NCI-H2196 (cell line): ENCODE measurements at regions not wholly inside any gene's neighbourhood (a gene's known extent, or its start where the extent isn't known, plus 50 kb on each side); places are given as distances from the start of the nearest gene placed in this dataset.

Source experiments
- DNase-seq: peaks from one replicate; lab custom pipeline; 2025; ENCODE audit not compliant: unreplicated experiment; lab: John Stamatoyannopoulos, UW

DNA sequence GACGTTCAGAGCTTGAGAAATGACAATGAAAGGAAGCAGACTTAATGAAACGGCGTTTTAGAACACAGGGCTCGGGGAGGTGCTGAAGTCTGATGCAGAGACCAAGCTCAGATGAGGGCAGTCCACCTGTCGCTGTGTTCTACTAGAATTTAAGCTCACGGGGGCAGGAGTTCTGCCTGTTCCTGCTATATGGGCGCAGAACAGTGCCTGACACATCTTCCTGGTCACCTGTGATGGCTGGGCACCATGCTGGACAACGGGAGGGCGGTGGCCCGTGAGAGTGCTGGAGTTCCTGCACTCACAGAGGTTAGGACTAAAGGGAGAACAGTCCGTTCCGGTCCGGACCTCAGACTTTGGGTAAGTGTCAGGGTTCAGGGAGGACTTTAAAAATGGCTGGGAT is 130.6 kb downstream of the ERMARD start:
- DNase-seq, result no peak

DNA sequence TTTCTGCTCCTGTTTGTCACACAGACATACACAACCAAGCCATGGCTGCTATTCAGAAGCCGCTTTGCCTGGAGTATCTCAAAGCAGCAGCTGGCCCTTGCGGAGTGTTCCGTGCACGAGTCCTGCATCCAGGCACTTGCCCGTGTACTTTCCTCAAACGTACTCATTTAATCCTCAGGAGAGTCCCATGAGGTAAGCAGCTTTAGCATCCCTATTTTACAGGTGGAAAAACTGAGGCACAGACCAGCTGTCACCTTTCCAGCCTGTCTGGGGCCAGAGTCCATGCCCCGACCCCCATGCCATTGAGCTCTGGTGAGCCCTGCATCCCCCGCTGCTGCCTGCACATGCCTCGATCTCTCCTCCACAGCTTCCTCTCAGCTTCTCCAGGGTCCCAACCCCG is 130.0 kb downstream of the ERMARD start:
- no peak for DNase-seq

DNA sequence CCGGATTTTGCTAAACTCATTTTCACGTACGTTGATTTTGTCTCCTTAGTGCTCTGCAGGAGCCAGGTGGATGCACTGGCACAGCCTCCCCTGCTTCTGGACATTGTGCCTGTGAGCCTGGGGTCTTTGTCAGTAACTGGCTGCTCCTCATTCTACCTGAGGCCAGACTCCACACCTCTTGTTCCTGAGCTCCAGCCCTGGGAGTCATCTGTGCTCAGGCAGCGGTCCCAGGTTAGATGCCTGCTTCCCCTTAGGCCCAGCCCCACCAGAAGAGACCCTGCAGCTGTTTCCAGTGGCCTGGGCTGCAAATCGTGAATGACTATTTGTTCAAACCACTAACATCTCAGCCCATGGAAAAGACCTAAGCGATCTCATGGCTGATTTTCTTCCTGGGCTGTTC is 129.1 kb downstream of the ERMARD start:
- no peak for DNase-seq

DNA sequence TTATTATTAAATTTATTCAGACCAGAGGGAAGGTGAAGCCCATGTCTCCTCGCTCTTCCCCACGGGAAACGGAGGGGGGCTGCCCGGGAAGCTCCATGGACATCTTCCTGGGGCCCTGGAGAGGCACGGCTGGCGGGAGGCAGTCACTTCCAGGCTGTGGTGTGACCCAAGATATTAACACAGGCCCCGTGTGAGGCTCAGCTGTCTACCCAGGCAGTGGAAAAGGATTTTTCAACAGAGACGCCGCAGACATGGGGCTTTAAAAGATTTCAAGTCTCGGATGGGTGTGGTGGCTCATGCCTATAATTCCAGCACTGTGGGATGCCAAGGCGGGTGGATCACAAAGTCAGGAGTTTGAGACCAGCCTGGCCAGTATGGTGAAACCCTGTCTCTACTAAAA is 117.9 kb downstream of the ERMARD start:
- no peak for DNase-seq

DNA sequence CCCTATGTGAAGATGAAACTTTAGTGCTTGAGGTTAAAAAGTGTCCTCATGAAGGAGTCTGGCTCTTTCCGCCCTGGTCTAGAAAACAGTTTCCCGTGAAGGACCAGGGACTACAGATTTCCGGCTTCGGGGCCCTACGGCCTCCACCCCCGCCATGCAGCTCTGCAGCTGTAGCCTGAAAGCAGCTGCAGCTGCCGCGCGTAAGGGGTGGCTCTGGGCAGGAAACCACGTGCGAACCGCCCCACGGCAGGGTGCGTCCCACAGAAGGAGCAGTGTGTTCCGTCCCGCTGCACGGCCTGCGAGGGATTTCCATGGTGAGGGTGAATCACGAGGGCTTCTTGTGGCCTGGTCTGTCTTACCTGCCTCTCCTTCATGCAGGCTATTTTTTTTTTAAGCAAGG is 117.0 kb downstream of the ERMARD start:
- DNase-seq, result no peak

DNA sequence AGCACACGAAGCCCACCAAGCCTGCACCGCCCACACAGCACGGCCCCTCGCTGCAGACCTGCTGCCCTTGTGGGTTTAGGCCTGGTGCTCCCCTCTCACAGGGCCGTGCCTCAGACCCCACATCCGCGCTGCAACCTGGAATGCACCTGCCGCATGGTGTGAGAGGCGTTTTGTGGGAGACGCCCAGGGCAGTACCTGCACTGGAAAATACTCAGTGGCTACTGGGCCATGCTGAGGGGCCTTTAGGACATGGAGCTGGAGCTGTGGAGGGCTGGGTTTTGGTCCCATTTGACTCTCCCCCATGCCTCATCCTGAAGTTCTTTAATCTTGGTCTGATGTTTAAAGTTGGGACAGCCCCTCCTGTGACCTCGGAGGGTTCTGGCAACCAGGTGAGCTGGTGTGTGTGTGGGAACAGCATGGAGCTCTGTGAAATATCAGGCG is 116.3 kb downstream of the ERMARD start:
- DNase-seq, result no peak

DNA sequence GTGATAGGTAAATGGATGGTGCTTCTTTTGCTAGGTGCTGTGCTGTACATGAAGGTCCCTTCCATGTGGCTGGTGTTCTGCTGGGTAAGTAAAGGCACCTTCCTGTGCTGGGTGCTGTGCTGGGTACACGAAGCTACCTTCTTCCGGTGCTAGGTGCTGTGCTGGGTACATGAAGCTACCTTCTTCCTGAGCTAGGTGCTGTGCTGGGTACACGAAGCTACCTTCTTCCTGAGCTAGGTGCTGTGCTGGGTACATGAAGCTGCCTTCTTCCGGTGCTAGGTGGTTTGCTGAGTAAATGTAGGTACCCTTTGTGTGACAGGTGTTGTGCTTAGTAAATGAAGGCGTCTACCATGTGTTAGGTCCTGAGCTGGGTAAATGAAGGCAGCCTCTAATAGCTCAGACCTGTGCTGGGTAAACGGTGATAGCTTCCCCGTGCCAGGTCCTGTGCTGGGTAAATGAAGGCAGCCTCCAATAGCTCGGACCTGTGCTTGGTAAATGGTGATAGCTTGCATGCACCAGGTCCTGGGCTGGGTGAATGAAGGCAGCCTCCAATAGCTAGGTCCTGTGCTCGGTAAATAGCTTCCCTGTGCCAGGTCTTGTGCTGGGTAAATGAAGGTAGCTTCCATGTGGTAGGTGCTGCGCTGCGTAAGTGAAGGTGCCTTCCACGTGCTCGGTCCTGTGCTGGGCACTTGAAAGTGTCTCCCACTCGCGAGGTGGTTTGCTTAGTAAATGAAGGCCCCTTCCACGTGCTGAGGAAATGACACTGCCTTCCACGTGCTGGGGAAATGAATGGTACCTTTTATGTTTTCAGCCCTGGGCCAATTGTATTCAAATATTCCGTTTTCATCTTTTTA is 115.5 kb downstream of the ERMARD start:
- DNase-seq, result no peak

DNA sequence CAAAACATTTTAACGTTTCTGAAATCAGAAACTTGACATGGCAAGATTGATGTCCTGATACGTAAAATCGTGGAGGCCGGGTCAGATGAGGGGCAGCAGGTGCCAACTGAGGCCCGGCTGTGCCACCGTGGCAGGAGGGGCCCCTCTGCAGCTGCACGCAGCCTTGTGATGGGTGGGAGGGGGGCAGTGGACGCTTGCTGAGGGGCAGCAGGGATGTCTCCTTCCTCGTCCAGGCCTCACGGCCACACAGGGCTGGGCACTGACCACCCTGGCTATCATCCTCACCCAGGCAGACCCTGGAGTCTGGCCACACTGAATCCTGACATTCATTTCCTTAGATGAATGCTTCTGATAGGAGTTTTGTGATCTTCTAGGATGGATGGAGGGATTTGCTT is 114.7 kb downstream of the ERMARD start:
- no peak for DNase-seq

DNA sequence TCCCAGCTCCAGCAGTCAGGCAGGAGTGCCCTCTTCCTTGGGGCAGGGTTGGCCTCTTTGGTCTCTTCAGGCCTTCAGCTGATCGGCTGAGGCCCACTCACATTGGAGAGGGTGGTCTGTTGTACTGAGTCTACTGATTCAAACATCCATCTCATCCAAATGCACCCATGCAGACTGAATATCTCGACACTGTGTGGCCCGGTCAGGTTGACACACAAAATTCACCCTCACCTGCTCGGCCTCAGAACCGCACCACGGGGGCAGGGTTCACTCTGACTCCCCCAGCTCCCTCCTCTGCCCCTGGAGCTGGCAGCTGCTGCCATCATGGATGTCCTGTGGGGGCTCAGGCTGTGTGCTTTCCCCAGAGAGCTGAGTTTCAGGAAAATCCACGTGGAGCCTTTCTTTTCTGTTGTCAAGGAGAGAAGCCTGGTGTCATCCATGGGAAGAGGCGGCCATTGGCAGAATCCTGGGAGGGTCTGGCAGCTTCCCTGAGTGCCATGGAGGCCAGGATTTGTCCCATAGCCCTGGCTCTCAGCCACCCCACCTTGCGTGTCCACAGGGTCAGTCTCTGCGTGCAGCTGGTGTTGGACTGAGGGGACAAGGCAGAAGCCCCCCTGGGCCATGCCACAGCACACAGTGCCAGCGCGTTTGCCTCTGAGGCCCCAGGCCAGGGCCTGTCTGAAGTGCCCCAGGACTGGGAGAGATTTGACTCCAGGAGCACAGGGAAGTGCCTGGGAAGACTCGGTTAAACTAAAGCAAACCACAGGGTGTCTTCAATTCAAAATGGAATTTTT is 114.1 kb downstream of the ERMARD start:
- DNase-seq, result no peak

DNA sequence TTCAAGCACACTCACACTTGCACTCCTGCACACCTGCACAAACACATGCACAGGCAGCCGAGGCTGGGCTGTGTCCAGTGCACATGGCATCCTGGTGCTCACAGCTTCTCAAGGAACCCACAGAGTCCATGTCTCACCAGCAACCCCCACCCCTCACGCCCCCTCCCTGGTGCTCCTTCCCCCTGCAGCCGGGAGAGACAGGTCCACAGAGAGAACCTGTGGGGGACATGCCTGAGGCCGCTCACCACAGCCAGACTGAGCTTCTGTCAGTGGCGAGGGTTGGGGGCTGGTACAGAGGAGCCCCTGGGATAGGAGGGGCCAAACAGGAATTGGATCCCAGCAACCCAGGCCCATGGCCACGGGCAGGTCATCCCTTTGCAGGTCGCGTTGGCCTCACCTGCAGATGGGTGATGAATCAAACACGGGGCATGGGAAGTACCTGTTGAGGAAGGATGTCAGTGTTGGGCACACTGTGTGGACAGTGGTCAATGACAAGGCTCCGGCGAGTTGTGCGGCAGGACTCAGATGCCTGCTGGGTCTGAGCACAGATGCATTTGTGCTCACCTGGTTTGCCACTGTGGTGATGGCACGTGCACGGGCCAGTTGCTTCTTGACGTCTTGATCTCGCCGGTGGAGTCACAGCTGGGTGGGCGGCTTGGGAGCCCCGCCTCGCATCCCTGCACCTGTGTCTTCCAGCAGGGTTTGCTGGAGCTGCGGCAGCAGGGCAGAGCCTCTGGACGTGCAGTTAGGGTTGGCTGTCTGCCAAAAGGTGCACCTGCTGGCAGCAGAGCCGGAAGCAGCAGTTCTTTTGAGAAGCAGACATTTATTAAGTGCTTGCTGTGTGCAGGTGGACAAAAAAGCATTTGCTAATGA is 113.0 kb downstream of the ERMARD start:
- DNase-seq, result peak; percentile 66

DNA sequence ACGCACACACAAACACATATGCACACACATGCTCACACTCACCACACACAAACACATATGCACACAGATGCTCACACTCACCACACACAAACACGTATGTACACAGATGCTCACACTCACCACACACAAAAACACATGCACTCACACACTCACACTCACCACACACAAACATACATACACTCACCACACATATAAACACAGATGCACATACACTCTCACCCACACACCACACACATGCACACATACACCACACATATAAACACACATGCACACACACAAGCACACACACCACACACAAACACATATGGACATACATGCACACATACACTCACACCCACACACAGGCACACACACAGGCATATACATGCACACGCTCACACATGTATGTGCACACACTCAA is 112.3 kb downstream of the ERMARD start:
- no peak for DNase-seq

DNA sequence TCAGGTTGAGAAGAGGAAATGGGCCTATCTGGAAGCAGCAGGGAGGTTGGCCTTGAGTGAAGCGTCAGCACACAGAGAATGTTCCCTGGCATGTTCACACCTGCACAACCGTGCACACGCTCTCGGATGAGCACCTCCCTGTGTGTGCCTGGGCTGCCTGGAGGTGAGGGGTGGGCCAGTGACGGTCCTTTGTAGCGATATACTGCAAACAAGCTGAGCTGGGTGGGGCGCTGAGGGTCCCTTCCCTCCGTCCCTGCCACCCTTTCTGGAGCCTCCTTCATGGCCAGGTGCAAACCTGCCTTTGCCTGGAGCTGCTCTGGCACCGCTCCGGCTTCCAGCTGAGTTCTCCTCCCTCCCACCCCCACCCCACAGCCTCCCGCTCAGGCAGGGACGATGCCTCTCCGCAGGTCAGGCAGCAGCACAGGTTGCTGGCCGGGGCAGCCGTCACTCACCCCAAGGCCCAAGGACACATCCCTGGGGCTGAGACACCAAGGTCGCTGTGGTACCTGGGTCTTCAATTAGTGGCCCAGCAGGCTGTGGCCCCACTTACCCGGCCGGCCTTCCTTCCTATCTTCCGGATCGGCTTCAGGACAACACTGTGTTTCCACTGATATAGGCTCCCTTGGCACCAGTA is 111.6 kb downstream of the ERMARD start:
- DNase-seq, result peak; percentile 27

DNA sequence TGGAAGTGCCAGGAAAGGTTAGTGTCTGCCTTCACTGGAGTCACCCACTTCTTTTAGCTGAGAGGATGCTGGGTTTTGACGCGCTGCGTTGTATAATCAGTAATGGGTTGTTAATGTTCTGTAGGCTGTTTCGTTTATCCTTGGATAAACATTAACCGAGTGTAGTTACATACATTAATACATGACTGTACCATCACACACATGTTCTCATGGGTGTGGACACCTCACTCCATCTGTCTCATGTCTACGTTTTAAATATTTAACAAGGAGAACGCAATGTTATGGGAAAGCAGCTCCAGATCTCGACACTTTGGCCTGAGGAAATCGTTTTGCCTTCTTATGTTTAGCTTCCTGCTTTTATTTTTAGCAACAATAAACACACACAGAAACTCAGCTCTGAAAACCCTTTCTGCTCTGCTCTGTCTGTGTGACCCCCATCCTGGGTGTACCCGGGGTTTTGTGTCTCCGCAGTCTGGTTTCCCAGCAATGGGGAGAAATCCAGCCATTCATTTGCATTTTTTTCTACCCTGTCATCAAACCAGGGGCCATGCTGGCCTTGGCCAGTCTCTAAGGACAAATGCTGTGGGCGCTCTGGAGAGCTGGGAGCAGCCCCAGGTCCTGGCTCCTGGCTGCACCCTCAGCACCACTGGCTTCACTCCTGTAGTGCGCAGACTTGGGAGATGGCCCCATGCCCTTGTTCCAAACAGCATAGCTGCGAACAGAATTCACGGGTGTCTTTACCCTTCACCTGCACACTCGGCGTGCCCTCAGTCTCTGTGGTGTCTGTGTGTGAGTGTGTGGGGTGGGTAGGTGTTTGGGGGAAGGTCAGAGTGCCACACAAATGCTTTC is 110.8 kb downstream of the ERMARD start:
- DNase-seq, result no peak

DNA sequence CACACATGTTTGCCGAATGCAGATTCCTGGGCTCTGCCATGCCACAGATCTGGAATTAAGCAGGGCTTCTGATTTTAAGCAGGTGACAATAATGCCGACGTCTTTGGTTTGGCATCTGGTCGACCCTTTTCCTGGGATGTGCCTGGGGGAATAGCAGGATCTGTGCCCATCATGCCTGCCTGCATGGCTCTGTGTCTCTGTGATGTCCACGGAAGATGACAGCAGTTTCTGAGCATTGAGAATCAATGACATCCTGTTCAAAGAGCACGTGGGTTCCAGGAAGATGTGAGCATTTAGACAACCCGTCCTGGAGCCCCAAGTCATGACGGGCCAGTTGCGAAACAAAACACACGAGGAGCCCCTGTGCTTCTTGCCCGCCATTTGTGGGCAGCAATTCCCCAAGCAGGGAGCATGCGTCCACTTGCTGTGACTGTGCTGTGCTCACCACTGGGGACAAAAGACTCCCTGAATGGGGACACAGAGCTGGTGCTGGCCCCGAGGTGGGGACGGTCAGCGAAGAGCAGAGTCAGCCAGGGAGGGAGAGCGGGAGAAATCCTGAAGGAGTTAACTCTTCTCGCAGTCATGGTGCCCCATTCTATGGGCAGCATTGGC is 110.1 kb downstream of the ERMARD start:
- no peak for DNase-seq

DNA sequence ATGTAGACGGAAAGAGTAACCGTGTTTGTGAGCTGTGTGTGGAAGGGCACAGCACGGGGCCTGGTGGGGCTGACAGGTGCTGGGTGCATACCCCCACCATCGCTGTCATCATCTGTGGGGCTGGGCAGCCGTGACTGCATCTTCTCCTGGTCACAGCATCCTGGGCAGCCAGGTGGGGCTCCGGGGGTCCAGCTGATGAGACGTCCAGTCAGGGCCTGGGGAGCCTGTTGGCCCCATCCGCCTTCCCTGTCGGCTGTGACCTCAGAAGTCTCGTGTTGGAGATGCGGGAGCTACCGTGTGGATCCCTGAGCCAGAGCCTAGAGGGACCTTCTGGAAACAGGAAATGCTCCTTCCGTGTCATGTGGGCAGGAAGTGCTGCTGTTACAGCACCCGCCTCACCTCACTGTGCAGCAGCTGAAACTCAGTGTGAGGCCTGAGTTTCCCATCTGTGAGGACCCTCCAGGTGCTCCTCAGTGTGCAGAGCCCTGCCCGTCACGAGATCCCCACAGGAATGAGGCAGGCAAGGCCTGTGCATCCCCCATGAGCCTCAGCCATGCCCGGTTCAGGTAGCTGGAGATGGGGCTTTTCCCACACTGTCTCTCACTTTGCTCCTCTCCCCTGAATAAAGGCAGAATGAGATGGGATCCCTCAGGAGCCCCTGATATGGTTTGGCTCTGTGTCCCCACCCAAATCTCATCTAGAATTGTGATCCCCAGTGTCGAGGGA is 108.7 kb downstream of the ERMARD start:
- DNase-seq, result no peak

DNA sequence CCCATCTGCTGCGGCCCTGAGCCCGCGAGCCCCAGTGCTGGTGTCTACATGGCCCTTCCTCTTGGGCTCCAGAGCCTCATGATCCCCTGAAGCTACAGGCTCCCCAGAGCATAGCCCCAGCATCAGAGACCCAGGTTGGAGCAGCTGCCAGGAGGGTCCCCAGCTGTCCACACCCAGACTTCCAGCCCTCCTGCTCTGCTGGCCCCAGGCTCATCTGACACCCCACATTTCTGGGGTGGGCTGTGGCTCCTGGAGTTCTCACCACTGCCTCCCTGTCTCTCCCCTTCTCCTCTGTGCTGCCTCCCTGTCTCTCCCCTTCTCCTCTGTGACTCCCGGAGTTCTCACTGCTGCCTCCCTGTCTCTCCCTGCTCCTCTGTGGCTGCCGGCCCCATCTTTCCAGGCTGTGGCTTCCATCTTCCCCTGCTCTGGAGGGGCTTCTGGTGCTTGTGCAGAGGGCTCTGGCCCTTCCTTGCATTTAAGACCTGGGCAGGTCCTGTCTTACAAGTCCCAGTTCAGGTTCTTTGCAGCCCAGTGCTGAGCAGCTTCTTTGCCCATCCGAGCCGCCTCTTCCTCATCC is 108.1 kb downstream of the ERMARD start:
- DNase-seq, result no peak

DNA sequence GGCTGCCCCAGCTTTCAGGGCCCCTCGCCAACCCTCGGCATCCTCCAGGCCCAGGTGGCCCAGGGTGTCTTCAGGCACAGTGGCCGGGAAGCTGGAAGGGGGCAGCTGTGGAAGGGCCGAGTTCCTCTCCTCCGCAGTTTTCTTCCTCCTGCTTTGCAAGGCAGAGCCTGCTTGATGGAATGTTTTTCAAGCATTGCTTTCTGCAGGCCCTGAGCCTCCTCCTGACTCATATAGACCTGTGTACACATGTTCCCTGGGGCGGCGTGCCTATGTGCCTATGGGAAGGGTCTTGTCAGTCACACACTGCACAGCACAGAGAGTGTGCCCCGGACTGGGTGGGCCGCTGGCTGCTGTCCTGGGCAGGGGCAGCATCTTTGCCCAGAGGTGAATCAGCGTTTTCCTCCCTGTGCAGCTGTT is 107.5 kb downstream of the ERMARD start:
- DNase-seq, result no peak

DNA sequence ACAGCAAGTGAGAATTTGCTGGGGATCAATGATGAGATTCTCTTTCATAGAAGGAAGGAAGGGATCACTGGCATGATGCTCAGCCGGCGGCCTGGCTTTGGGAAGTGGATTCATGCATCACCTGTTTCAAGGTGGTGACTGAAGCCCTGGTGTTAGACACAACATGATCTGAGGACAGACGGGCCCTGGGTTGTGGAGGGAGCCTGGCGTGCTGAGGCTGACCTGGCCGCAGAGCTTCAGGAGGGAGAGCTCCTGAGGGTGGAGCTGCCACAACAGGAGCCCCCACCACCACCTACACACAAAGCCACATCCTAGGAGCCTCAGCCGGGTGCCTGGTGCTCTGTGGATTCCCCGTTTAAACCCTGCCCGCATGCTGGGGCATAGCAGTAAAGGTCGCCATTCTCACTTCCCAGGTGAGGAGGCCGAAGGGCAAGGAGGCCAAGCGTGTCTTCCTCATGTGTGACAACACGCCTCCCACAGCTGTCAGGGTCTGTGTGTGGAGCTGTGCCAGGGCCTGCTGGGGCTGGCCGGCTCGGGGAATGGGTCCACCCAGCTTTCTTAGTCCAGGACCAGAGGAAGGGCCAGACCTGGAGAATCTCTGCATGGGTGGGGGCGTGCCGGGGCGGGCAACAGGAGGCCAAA is 107.0 kb downstream of the ERMARD start:
- DNase-seq, result no peak
